Astrocyte of the spinal cord (primary cell): ENCODE measurements at regions not wholly inside any gene's neighbourhood (a gene's known extent, or its start where the extent isn't known, plus 50 kb on each side); places are given as distances from the start of the nearest gene placed in this dataset.
A peak's percentile ranks its signal among the peaks of the same experiment; 100 is the strongest.

ENCODE experiments used
- DNase-seq: peaks from one replicate; pipeline ENCODE4 v3.0.0; 2011; ENCODE audit warnings: low read depth, low spot score
- H3K4me3 ChIP-seq: 2 replicates; pipeline ENCODE4 v1.5.1; 2011; ENCODE audit warnings: low read depth, mild to moderate bottlenecking, low read length, moderate library complexity
- CTCF ChIP-seq: IDR thresholded peaks from 2 replicates; pipeline ENCODE4 v1.5.1; 2012; ENCODE audit warnings: low read depth, mild to moderate bottlenecking, low read length, inconsistent platforms
- in situ Hi-C: cut with HindIII; loops from 2 replicates; pipeline ENCODE4 v1.10.0; 2017; ENCODE audit warnings: low sequenced_read_pairs

- TF ChIP-seq CTCF = no peak
Observed at GRCh38 chr3:45325676-45326075, 62.7 kb upstream of the LARS2 start.

DNA sequence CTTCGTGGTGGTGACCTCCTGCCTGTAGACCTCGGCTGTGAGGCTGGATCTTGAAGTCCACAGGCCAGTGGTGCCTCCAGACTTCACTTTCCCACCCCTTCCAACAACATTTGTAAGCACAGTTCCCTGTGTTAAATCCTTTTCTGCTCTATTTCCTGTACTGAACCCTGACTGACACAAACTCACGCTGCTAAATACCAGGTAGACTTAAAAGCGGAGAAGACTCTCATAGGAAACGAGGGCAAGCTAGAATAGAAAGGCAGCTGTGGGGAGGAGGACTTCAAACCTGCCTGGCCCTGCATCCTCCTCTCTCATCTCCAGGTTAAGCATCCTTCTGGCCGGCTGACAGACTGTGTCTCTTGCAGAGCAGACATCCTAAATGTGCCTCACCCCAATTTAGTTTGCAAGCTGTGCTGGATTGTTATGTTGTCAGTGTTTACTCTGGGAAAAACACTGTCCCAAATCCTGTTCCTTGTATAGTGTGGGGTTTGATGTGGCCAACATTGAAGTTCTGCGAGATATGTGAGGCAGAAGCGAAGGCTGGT, 58.5 kb upstream of the LARS2 start:
- H3K4me3 ChIP-seq = no peak overlapping the region
- no peak for DNase-seq
- TF ChIP-seq CTCF = no peak
- in situ Hi-C loops = no loop called here

More at GRCh38 chr3:45325676-45326075, 62.7 kb upstream of the LARS2 start:
- in situ Hi-C loops = no loop called here
- no peak overlapping the region for H3K4me3 ChIP-seq
- DNase-seq = no peak

DNA sequence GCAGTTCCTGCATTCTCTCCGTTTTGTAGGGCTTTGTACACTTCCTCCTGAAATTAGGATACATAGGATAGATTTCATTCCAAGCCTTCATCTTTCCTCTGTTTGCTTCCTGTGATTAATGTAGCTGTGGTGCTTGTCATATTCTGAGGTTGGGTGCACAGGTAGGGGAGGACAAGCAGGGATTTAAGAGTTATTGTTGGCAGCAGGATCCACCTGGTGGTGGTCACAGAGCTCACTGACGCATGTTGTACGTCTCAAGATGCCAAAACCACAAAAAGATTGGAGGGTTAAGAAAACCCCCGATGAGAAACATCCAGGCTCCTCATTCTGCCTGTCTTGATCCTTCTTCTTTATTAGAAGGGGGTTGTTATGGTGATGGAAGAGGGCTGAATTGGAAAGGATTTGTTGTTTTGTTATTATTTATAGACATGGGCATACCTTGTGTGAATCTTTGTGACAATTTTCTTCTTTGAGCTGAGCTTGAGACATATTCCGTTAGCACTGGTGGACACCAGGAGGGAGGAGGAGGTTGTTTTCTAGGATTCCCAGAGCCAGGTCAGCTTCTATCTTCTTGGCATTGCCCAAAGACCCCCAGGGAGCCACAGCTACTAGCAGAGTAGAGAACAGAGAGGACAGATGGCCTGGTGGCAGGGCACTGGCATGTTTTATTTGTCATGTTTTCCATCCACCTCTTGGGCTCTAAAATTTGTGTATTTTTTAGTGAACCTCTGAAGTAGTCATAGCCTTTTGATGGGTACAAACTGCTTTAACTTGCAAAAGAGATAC, 57.7 kb upstream of the LARS2 start:
- TF ChIP-seq CTCF = no peak
- DNase-seq = no peak
- H3K4me3 ChIP-seq = no peak overlapping the region
- in situ Hi-C loops = no loop called here

- in situ Hi-C loops = no loop called here
- no peak overlapping the region for H3K4me3 ChIP-seq
- no peak for DNase-seq
- no peak for TF ChIP-seq CTCF
Observed at GRCh38 chr3:45332493-45332892, 55.9 kb upstream of the LARS2 start.

DNA sequence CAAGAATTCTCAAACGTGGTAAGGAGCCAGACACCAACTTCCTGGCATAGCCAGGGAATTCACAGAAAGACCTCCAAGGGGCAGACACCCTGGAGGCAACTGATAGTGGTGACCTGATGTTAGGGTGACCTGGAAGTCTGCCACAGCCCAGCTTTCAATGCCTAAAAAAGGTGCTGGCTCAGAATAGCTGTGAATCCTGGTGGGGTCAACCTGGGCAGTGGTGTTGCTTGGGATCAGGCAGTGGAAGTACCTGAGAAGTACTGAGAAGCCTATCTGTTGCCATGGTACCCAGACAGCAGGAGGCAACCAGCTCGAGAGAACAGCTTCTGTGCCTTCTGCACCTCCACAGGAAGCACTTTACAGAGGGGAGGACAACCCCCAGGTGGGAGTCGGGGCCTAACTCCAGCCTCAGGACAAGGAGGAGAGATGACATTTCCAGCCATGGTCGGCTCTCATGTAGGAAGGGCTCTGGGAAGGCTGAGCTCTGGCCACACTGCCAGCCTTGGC, 55.4 kb upstream of the LARS2 start:
- DNase-seq = no peak
- no peak overlapping the region for H3K4me3 ChIP-seq
- TF ChIP-seq CTCF = no peak
- in situ Hi-C loops = no loop called here

DNA sequence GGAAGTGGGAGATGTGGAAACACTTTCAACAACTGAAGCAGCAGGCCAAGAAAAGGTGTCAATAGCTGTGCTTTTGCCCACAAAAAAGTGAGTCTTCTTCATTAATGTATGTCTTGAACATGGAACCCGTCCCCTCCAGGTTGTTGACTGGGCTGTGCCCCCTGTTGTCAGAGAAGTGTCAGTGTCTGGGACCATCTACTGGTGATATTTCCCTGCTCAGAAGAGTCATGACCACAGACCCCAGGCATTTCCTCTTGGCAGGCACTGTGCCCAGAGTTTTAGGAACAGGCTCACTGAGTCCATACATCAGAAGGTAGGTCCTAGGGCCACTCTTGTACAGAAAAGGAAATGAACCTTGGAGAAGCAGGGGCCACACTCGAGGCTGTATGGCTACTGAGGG, 54.8 kb upstream of the LARS2 start:
- in situ Hi-C loops = no loop called here
- peak; percentile 19 for DNase-seq
- no peak overlapping the region for H3K4me3 ChIP-seq
- peak; percentile 14 for TF ChIP-seq CTCF
